ENCODE measurements at regions not wholly inside any gene's neighbourhood (a gene's known extent, or its start where the extent isn't known, plus 50 kb on each side); places are given as distances from the start of the nearest gene placed in this dataset.
"Not testable (repeated sequence)": the region's sequence is repeated elsewhere in the genome, so short reads cannot be mapped to it uniquely, and the experiment has no call there.

- Histone ChIP-seq H3K27ac (no peak overlapping the region), H3K36me3 (no peaks in the 10 kb centered on the region), H3K27me3 (no peaks in the 10 kb centered on the region), H3K4me3 (no peak overlapping the region), H3K9me3 (peaks cover 8 to 17% of the 10 kb centered on the region in 2 donors), H3K4me1 (no peaks in the 10 kb centered on the region)
- intact Hi-C loops (cut with DNase I), result no loop called here
- DNase-seq (ENCODE audit: low spot score in 2 of 2), result no peak
- TF ChIP-seq CTCF (IDR thresholded peaks at IDR 0.05), result no peak
These were observed 122.0 kb upstream of the CARMIL1 start for GRCh38 chr6:25157183-25157582.

- Histone ChIP-seq H3K36me3 (no peaks in the 10 kb centered on the region), H3K4me1 (no peaks in the 10 kb centered on the region), H3K4me3 (no peak overlapping the region), H3K27ac (no peak overlapping the region), H3K27me3 (no peaks in the 10 kb centered on the region), H3K9me3 (peaks cover 8 to 17% of the 10 kb centered on the region in 2 donors)
- intact Hi-C loops (cut with DNase I), result no loop called here
- no peak for DNase-seq (ENCODE audit: low spot score in 2 of 2)
- TF ChIP-seq CTCF (IDR thresholded peaks at IDR 0.05), result no peak
These were observed 121.3 kb upstream of the CARMIL1 start for GRCh38 chr6:25157842-25158241.

GRCh38 chr6:25160134-25160533 is 119.0 kb upstream of the CARMIL1 start:
- H3K4me1 ChIP-seq; H3K36me3 ChIP-seq; intact Hi-C loops (cut with DNase I); H3K4me3 ChIP-seq; H3K27ac ChIP-seq; H3K27me3 ChIP-seq; DNase-seq (ENCODE audit: low spot score in 2 of 2): not testable (repeated sequence)
- H3K9me3 ChIP-seq, result peaks cover 8 to 17% of the 10 kb centered on the region in 2 donors

GRCh38 chr6:25165177-25165576 is 114.0 kb upstream of the CARMIL1 start:
- Histone ChIP-seq H3K4me3 (peak overlapping the region in 1 of 2 donors; percentile 50), H3K27me3 (no peaks in the 10 kb centered on the region), H3K36me3 (no peaks in the 10 kb centered on the region), H3K4me1 (peaks cover 0 to 17% of the 10 kb centered on the region in 2 donors), H3K27ac (no peak overlapping the region), H3K9me3 (no peaks in the 10 kb centered on the region)
- intact Hi-C loops (cut with DNase I), result no loop called here
- TF ChIP-seq CTCF (IDR thresholded peaks at IDR 0.05), result no peak
- DNase-seq (ENCODE audit: low spot score in 2 of 2), result no peak

GRCh38 chr6:25165800-25166199 is 113.4 kb upstream of the CARMIL1 start:
- H3K4me3 ChIP-seq, result peak overlapping the region in 1 of 2 donors; percentile 50
- H3K9me3 ChIP-seq, result no peaks in the 10 kb centered on the region
- intact Hi-C loops (cut with DNase I), result no loop called here
- H3K27ac ChIP-seq, result no peak overlapping the region
- H3K36me3 ChIP-seq, result no peaks in the 10 kb centered on the region
- peaks cover 0 to 19% of the 10 kb centered on the region in 2 donors for H3K4me1 ChIP-seq
- no peaks in the 10 kb centered on the region for H3K27me3 ChIP-seq
- TF ChIP-seq CTCF (IDR thresholded peaks at IDR 0.05), result no peak
- DNase-seq (ENCODE audit: low spot score in 2 of 2), result no peak

- Histone ChIP-seq H3K9me3 (no peaks in the 10 kb centered on the region), H3K27ac (no peak overlapping the region), H3K4me1 (peaks cover 0 to 19% of the 10 kb centered on the region in 2 donors), H3K4me3 (no peak overlapping the region), H3K27me3 (no peaks in the 10 kb centered on the region), H3K36me3 (no peaks in the 10 kb centered on the region)
- no peak for TF ChIP-seq CTCF (IDR thresholded peaks at IDR 0.05)
- DNase-seq (ENCODE audit: low spot score in 2 of 2), result no peak
- intact Hi-C loops (cut with DNase I), result no loop called here
These were observed 112.0 kb upstream of the CARMIL1 start for GRCh38 chr6:25166955-25167748.
